ENCODE measurements at regions not wholly inside any gene's neighbourhood (a gene's known extent, or its start where the extent isn't known, plus 50 kb on each side); places are given as distances from the start of the nearest gene placed in this dataset.

DNA sequence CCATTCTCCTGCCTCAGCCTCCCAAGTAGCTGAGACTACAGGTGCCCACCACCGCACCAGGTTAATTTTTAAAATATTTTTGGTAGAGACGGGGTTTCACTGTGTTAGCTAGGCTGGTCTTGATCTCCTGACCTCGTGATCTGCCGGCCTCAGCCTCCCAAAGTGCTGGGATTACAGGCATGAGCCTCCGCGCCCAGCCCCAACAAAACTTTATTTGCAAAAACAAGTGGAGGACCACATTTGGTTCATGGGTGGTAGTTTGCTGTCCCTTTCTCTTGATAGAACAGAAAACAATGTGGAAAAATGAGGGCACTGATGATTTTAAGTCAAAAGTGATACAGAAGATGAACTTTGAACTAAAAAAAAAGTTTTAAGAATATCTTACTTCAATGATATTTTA is 121.8 kb upstream of the SERPIND1 start:
- TF ChIP-seq CTCF (IDR thresholded peaks at IDR 0.05) = no peak
- TF ChIP-seq POLR2AphosphoS5 (IDR thresholded peaks at IDR 0.05) = no peak
- no peak for TF ChIP-seq POLR2A (IDR thresholded peaks at IDR 0.05; ENCODE audit: low read depth)

All from esophagus muscularis mucosa (tissue), 3 donors.